Glomerular endothelial cell (primary cell): ENCODE measurements at regions not wholly inside any gene's neighbourhood (a gene's known extent, or its start where the extent isn't known, plus 50 kb on each side); places are given as distances from the start of the nearest gene placed in this dataset.

Experiments used
- DNase-seq: peaks from one replicate; pipeline ENCODE4 v3.0.0-alpha.2; 2011; ENCODE audit warnings: low read depth, low spot score; ENCODE audit errors: extremely low read depth

- DNase-seq: no peak
Measured at GRCh38 chr10:10271639-10272192, 746.0 kb upstream of the CELF2 start.

DNA sequence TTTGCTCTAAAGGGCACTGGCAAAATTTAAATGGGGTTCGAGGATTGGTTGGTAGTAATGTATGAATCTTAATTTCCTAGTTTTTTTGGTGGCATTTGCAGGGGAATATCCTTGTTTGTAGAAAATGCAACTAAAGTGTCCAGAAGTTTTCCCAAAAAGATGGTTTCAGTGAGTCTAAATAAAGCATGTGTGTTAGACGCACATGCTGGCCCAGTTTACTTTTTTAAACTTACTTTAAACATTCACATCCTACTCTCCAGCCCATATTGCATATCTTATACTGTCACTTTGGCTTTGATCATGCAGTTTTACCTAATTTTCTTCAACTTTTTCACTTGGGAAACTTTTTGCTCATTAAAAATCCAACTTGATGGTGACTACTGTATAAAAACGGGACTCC is 744.0 kb upstream of the CELF2 start:
- no peak for DNase-seq

- DNase-seq: no peak
Measured at GRCh38 chr10:10279906-10280305, 737.8 kb upstream of the CELF2 start.

GRCh38 chr10:10292501-10292900 is 725.2 kb upstream of the CELF2 start:
- DNase-seq: no peak

DNA sequence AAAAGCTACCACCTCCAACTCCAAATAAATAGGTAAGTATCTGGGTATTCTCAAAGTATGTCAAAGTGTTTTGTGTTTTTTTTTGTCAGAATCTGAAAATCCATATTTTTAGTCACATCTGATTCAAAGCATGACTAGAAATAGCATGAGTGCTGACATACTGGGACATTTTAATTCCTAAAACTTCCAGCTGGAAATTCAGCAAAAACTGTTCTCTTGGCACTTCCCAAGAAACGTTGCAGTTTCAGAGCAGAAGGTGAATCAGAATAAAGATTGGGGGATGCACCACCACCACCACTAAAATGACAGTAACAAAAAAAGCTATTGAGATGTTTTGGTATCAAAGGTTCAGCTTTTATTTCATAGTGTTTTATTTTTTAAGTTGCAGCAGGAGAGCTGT is 724.6 kb upstream of the CELF2 start:
- no peak for DNase-seq

DNA sequence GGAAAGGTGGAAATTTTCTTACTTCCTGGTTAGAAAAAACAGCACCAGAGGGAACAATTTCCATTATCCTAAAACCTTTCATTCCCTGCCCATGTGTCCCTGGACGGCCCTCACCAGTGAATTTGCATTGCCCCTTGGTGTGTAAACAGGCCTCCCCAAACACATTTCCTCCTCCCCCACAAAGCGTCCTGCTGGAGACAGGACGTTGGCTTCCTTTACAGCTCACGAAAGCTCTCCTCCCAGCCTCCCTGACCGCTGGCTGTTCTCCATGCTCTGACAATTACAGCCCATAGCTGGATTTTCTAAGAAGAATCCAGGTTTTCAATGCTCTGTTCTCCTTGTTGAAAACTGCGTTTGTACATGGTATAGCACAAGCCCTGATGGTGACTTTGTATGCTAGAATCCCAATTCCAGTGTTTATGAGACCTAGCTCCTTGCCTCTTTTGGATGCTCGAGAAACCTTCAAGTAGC is 724.2 kb upstream of the CELF2 start:
- DNase-seq: no peak

DNA sequence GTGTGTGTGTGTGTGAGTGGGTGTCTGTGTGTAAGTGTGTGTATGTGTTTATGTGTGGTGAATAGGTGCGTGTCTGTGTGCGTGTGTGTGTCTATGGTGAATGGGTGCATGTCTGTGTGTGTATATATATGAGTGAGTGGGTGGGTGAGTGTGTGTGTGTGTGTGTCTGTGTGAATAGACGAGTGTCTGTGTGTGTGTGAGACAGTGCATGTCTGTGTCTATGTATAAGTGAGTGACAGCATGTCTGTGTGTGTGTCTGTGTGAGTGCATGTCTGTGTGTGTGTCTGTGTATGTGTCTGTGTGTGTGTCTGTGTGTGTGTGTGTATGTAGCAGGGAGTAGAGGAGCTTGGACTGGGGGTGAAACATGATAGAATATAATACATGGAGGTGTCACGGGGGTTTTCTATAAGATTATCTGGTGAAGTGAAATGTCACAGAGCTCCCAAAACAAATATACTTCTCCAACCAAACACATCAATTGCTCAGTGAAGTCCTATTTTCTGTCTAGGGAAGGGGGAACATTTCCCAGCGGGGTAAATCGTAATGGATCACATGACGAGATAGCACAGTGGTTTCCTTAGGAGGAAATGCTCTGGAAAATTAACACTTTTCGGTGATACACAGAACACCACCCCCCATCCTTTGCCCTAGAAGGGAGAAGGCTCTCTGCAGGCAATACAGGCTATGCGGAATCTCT is 723.3 kb upstream of the CELF2 start:
- DNase-seq: no peak

GRCh38 chr10:10294881-10295529 is 722.7 kb upstream of the CELF2 start:
- DNase-seq: no peak

- DNase-seq: no peak
Measured at GRCh38 chr10:10295537-10295936, 722.1 kb upstream of the CELF2 start.

DNA sequence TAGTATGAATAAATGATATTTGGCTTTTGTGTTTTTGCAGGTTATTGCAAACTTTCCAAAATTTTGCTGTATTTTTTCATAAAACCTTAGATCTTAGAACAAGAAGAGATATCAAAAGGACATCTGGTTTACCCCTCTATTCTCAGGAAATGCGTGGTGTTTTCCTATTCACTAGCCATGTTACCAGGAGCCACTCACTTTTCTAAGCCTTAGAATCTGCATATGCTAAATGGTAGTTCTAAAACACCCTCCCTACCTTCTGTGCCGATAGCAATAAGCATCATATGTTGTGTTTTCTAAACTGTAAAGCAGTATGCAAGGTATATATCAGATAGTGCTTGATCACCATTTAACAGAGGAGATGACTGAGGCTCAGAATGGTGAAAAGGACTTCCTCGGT is 715.0 kb upstream of the CELF2 start:
- DNase-seq: no peak

GRCh38 chr10:10307036-10307435 is 710.6 kb upstream of the CELF2 start:
- no peak for DNase-seq

DNA sequence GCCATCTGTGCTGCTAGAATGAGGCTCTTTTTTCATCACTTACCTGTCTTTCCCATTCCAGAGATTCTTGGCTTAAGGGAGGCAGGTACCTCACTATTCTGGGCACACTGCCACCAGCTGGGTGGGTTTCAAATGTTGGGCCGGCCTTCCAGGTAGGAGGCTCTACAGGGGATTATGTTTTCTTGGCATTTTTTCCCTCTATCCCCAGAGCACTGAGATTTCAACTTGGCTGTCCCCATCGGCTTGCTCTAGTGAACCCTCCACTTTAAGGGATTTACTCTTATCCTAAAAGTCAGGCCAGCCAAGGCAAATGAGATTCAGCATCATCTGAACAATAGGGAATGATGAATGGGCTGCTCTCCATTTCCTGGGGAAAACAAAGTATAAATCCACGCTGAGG is 710.1 kb upstream of the CELF2 start:
- no peak for DNase-seq

DNA sequence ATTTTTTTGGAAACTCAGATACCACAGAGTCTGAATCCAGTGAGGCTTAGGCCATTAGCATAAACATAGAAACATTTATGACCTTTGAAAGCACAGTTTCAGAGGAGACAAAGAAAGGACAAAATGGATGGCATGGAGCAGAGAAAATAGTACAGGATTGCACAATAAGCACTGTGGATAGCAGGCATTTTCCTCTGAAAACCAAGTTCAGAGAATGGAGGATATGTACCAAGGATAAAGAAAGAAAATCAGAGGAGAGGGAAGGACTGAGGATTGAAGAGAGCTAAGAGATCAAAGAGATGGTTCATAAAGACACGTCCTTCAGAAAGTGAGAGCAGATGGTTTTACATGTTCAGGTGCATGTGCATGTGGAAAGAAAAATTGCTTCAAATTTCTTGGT is 707.2 kb upstream of the CELF2 start:
- DNase-seq: no peak

DNA sequence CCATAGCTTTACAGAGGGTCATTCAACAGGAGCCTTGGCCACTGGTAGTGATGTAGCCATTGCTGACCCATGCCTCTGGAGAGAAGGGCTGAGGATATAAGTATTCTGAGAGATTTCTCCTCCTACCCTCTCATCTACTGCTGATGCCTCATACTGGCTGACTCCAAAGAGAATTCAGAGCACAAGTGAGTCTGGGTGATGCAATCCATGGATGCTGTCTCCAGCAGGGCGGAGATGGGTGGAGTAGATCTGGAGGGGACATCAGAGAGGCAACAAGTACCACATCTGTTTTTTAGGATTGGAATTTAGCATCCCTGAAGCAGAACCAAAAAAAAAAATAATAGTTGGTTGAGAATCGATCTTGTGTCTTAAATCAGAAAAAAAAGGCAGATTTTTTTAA is 705.7 kb upstream of the CELF2 start:
- DNase-seq: no peak

GRCh38 chr10:10313149-10313835 is 704.4 kb upstream of the CELF2 start:
- DNase-seq: no peak

- DNase-seq: no peak
Measured at GRCh38 chr10:10314626-10315025, 703.0 kb upstream of the CELF2 start.

DNA sequence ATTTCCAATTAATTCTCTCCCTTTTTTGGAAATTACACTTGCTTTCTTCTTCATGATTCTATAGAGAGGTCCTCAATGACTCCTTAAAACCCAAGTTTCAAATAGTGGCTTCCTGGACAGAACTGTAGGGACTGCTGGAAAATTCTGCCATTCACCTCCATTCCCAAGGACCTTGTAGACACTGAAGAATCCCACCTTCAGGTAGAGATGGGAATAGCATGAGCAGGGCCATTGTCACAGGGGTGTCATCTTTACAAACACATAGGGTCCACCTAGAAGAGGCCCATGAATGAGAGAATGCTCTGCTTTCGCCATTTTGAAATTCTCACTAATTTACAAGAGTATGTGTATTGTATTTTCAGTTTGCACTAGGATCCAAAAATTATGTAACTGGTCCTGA is 701.7 kb upstream of the CELF2 start:
- DNase-seq: no peak

DNA sequence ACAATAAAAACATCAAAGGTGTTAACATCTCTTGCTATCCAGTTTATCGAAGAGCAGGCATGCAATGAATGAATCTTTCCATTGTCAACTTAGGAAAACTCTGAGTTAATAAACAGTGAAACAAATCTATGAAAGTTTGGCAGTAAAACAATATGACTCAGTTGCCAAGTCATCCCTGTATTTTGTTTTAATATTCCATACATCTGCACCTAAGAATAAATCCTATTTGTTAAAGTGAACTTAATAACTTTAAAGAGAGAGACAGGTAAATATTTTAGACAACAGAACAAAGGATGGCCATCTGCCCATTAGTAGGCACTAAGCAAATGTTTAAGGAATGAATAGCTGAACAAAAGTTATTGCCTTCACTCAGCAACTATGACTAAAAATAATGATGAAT is 700.5 kb upstream of the CELF2 start:
- DNase-seq: no peak

DNA sequence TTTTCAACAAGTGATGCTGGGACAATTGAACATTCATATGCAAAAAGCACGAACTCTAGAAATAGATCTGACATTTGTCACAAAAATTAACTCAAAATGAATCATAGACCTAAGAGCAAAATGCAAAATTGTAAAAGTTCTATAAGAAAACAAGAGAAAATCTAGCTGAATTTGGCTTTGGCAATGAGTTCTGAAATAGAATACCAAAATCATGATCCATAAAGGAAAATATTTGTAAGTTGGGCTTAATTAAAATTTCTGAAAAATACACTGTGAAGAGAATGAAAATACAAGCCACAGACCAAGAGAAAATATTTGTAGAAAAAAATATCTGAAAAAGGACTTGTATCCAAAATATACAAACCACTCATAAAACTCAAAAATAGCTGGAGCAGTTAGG is 698.8 kb upstream of the CELF2 start:
- DNase-seq: no peak

- DNase-seq: no peak
Measured at GRCh38 chr10:10320956-10321355, 696.7 kb upstream of the CELF2 start.

DNA sequence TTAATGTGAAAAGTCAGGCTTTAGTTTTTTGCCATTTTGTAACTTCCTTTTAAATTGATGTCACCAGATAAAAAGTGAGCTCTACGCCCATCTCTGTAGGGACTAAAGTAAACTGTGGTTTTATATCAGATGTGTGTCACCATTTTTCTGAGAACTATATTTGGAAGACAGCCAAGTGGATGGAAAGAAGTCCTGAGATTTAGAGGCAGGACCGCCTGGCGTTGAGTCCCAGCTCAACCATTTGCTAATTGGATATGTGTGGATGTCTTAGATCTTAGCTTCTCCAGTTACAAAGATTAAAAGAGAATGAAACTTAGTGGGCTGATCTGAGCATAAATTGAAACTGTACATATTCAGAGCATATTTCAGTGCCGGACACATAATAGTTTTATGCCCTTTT is 691.6 kb upstream of the CELF2 start:
- DNase-seq: no peak

GRCh38 chr10:10327934-10328333 is 689.7 kb upstream of the CELF2 start:
- DNase-seq: no peak
